Upper lobe of right lung (tissue), 1 donor: ENCODE measurements at regions not wholly inside any gene's neighbourhood (a gene's known extent, or its start where the extent isn't known, plus 50 kb on each side); places are given as distances from the start of the nearest gene placed in this dataset.

Experiments used
- ATAC-seq: fragments of 200-7000 bp; cut with Tn5 transposase; one replicate; pipeline ENCODE4 v1.9.1; 2020; ENCODE audit warnings: mild to moderate bottlenecking, moderate library complexity
- DNase-seq: peaks from one replicate; pipeline ENCODE4 v3.0.0-alpha.2; 2020
- H3K27ac ChIP-seq: fragments of 200-600 bp; one replicate; pipeline ENCODE4 v1.8.0; 2022
- H3K27me3 ChIP-seq: fragments of 200-600 bp; one replicate; pipeline ENCODE4 v1.8.0; 2022; ENCODE audit warnings: mild to moderate bottlenecking
- H3K36me3 ChIP-seq: fragments of 200-600 bp; one replicate; pipeline ENCODE4 v1.8.0; 2022
- H3K4me1 ChIP-seq: fragments of 200-600 bp; one replicate; pipeline ENCODE4 v1.8.0; 2022
- H3K4me3 ChIP-seq: fragments of 200-600 bp; one replicate; pipeline ENCODE4 v1.8.0; 2022; ENCODE audit warnings: mild to moderate bottlenecking
- H3K9me3 ChIP-seq: fragments of 200-600 bp; one replicate; pipeline ENCODE4 v1.8.0; 2022
- CTCF ChIP-seq: fragments of 200-600 bp; IDR thresholded peaks from one replicate; pipeline ENCODE4 v1.8.0; 2022; ENCODE audit warnings: antibody characterized with exemption
- intact Hi-C: fragments of 100-400 bp; cut with DNase I; formaldehyde crosslinking; loops from one replicate; pipeline ENCODE4 v1.11.0; 2022
- donor health status: DM: no; HTN: yes; CAD: no; lungs with severe emphysema.

GRCh38 chr14:98638366-98638765 is 633.6 kb downstream of the BCL11B start:
- H3K27ac ChIP-seq = no peak overlapping the region
- H3K9me3 ChIP-seq = no peaks in the 10 kb centered on the region
- H3K36me3 ChIP-seq = no peaks in the 10 kb centered on the region
- intact Hi-C loops = no loop called here
- H3K27me3 ChIP-seq = no peaks in the 10 kb centered on the region
- H3K4me1 ChIP-seq = no peaks in the 10 kb centered on the region
- no peak for DNase-seq
- no peak for ATAC-seq
- no peak for TF ChIP-seq CTCF
- no peak overlapping the region for H3K4me3 ChIP-seq

- no peak for TF ChIP-seq CTCF
- DNase-seq (no peak), ATAC-seq (no peak)
- Histone ChIP-seq H3K4me1 (no peaks in the 10 kb centered on the region), H3K4me3 (no peak overlapping the region), H3K27ac (no peak overlapping the region), H3K36me3 (no peaks in the 10 kb centered on the region), H3K9me3 (no peaks in the 10 kb centered on the region), H3K27me3 (no peaks in the 10 kb centered on the region)
- intact Hi-C loops = no loop called here
Observed at GRCh38 chr14:98647754-98648153, 624.2 kb downstream of the BCL11B start.

- no peak for TF ChIP-seq CTCF
Observed at GRCh38 chr14:98651037-98651436, 621.0 kb downstream of the BCL11B start.

GRCh38 chr14:98665007-98665406 is 607.0 kb downstream of the BCL11B start:
- H3K9me3 ChIP-seq = no peaks in the 10 kb centered on the region

More at GRCh38 chr14:98651037-98651436, 621.0 kb downstream of the BCL11B start:
- H3K4me3 ChIP-seq = no peak overlapping the region
- no peak overlapping the region for H3K27ac ChIP-seq
- H3K4me1 ChIP-seq = no peaks in the 10 kb centered on the region
- no peaks in the 10 kb centered on the region for H3K9me3 ChIP-seq
- intact Hi-C loops = no loop called here
- H3K27me3 ChIP-seq = no peaks in the 10 kb centered on the region
- DNase-seq = no peak
- H3K36me3 ChIP-seq = no peaks in the 10 kb centered on the region
- no peak for ATAC-seq

DNA sequence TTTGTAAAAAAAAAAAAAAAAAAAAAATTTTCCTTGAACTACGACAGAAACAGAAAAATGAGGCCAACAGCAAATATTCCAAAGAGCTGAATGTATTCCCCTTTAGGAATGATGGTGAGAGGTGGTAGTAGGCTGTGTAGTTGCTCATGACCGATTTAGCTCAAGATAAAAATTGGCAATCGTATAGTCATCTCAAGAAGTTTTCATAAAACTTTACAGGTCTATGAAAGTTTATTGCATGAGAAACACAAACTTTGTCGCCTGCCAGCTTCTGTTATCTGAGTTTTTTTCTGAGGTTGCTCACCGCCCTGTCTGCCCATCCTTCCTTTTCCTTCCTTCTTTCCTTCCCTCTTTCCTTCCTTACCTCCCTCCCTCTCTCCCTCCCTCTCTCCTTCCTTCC is 605.5 kb downstream of the BCL11B start:
- Histone ChIP-seq H3K4me1 (no peaks in the 10 kb centered on the region), H3K9me3 (no peaks in the 10 kb centered on the region), H3K36me3 (no peaks in the 10 kb centered on the region), H3K4me3 (no peak overlapping the region), H3K27me3 (no peaks in the 10 kb centered on the region), H3K27ac (no peak overlapping the region)
- ATAC-seq = no peak
- TF ChIP-seq CTCF = no peak
- intact Hi-C loops = no loop called here
- no peak for DNase-seq

More at GRCh38 chr14:98665007-98665406, 607.0 kb downstream of the BCL11B start:
- DNase-seq (no peak), ATAC-seq (no peak)
- Histone ChIP-seq H3K4me3 (no peak overlapping the region), H3K27ac (no peak overlapping the region), H3K27me3 (no peaks in the 10 kb centered on the region), H3K4me1 (no peaks in the 10 kb centered on the region), H3K36me3 (no peaks in the 10 kb centered on the region)
- intact Hi-C loops = no loop called here
- TF ChIP-seq CTCF = no peak

DNA sequence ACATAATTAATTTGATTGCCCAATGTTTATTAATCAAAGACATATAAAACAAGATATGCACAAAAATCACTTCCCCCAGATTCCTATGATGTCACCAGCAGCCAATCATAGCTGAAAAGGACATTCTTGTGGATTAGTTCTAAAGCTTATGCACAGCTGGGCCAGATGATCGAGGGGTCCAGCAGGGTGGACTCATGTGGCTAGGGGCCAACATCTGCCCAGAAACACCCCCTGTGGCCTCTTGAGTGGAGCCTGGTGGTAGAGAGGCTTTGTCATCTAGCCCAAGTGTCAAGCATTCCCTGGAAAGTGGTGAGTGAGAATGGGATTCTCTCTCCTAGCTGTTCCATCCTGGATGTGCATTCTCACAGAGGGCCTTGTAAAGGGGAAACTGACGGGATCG is 590.0 kb downstream of the BCL11B start:
- no peaks in the 10 kb centered on the region for H3K9me3 ChIP-seq
- no peak overlapping the region for H3K27ac ChIP-seq
- no peak overlapping the region for H3K4me3 ChIP-seq
- H3K27me3 ChIP-seq = no peaks in the 10 kb centered on the region
- no peak for TF ChIP-seq CTCF
- intact Hi-C loops = no loop called here
- no peak for DNase-seq
- no peaks in the 10 kb centered on the region for H3K36me3 ChIP-seq
- no peak for ATAC-seq
- no peaks in the 10 kb centered on the region for H3K4me1 ChIP-seq
